WTC11 (cell line): ENCODE measurements at regions not wholly inside any gene's neighbourhood (a gene's known extent, or its start where the extent isn't known, plus 50 kb on each side); places are given as distances from the start of the nearest gene placed in this dataset.
A peak's percentile ranks its signal among the peaks of the same experiment; 100 is the strongest.

ENCODE experiments used
- ATAC-seq: fragments of 200-7000 bp; cut with Tn5 transposase; 2 replicates; pipeline ENCODE4 v1.10.0; 2021; ENCODE audit warnings: mild to moderate bottlenecking, moderate library complexity
- CTCF ChIA-PET: fragments of 300-600 bp; sonication (Branson Sonifier 250); formaldehyde crosslinking; loops from one replicate; lab custom pipeline; 2021; ENCODE audit warnings: antibody characterized with exemption; lab: Charles Lee
- POLR2A ChIA-PET: fragments of 350-600 bp; sonication (Branson Sonifier 250); formaldehyde crosslinking; loops from one replicate; lab custom pipeline; 2021; ENCODE audit warnings: antibody characterized with exemption; lab: Charles Lee
- DNase-seq: peaks from one replicate; pipeline ENCODE4 v3.0.0; 2021; ENCODE audit warnings: low spot score
- H3K27ac Mint-ChIP-seq: 2 replicates; pipeline ENCODE4 v1.8.0; 2021; ENCODE audit warnings: mixed read lengths
- H3K27me3 Mint-ChIP-seq: 2 replicates; pipeline ENCODE4 v1.8.0; 2021; ENCODE audit warnings: low read depth, mild to moderate bottlenecking, moderate library complexity, mixed read lengths
- H3K36me3 Mint-ChIP-seq: 2 replicates; pipeline ENCODE4 v1.8.0; 2021; ENCODE audit warnings: mixed read lengths
- H3K4me1 Mint-ChIP-seq: 2 replicates; pipeline ENCODE4 v1.8.0; 2022; ENCODE audit warnings: mixed read lengths
- H3K4me3 Mint-ChIP-seq: 2 replicates; pipeline ENCODE4 v1.8.0; 2021; ENCODE audit warnings: mild to moderate bottlenecking, moderate library complexity, mixed read lengths
- H3K9me3 Mint-ChIP-seq: 2 replicates; pipeline ENCODE4 v1.8.0; 2021; ENCODE audit warnings: mixed read lengths
- ATF6 ChIP-seq: sonication (generic); formaldehyde crosslinking; IDR thresholded peaks from 2 replicates; pipeline ENCODE4 v1.8.1; 2023; ENCODE audit warnings: mild to moderate bottlenecking, missing genetic modification reagents
- CREM ChIP-seq: sonication (generic); formaldehyde crosslinking; IDR thresholded peaks from 2 replicates; pipeline ENCODE4 v1.8.1; 2022; ENCODE audit warnings: mild to moderate bottlenecking, missing genetic modification reagents, moderate library complexity
- KAT7 ChIP-seq: sonication (generic); formaldehyde crosslinking; IDR thresholded peaks from 2 replicates; pipeline ENCODE4 v1.8.1; 2023; ENCODE audit warnings: missing genetic modification reagents, mild to moderate bottlenecking, borderline replicate concordance
- NR1H2 ChIP-seq: sonication (generic); formaldehyde crosslinking; IDR thresholded peaks from 2 replicates; pipeline ENCODE4 v1.9.0; 2021; ENCODE audit warnings: mild to moderate bottlenecking, moderate library complexity, missing genetic modification reagents
- NR3C1 ChIP-seq: sonication (generic); formaldehyde crosslinking; conservative IDR thresholded peaks from 2 replicates; pipeline ENCODE4 v1.8.1; 2023; ENCODE audit warnings: low read depth, mild to moderate bottlenecking, missing genetic modification reagents
- SOX15 ChIP-seq: fragments of 250-450 bp; sonication (Bioruptor Pico); IDR thresholded peaks from 2 replicates; pipeline ENCODE4 v1.9.0; 2021; ENCODE audit warnings: mild to moderate bottlenecking
- SP1 ChIP-seq: sonication (generic); formaldehyde crosslinking; conservative IDR thresholded peaks from 2 replicates; pipeline ENCODE4 v1.8.1; 2022; ENCODE audit warnings: missing genetic modification reagents
- ZNF423 ChIP-seq: fragments of 250-450 bp; sonication (Bioruptor Pico); IDR thresholded peaks from 2 replicates; pipeline ENCODE4 v2.1.2; 2022; ENCODE audit warnings: mild to moderate bottlenecking, moderate library complexity
- TF ChIP-seq, protein P1 (sequence below): sonication (generic); formaldehyde crosslinking; IDR thresholded peaks from 2 replicates; pipeline ENCODE4 v1.8.1; 2022; ENCODE audit warnings: missing genetic modification reagents, borderline replicate concordance
- TF ChIP-seq, protein P2 (sequence below): fragments of 250-450 bp; sonication (Bioruptor Pico); conservative IDR thresholded peaks from 2 replicates; pipeline ENCODE4 v1.9.0; 2021; ENCODE audit warnings: mild to moderate bottlenecking
- TF ChIP-seq, protein P3 (sequence below): sonication (generic); formaldehyde crosslinking; IDR thresholded peaks from 2 replicates; pipeline ENCODE4 v1.8.1; 2022; ENCODE audit warnings: mild to moderate bottlenecking, moderate library complexity, missing genetic modification reagents
- TF ChIP-seq, protein P4 (sequence below): fragments of 250-450 bp; sonication (Bioruptor Pico); IDR thresholded peaks from 2 replicates; pipeline ENCODE4 v1.9.0; 2021; ENCODE audit warnings: mild to moderate bottlenecking, borderline replicate concordance
- TF ChIP-seq, protein P5 (sequence below): sonication (generic); formaldehyde crosslinking; IDR thresholded peaks from 2 replicates; pipeline ENCODE4 v1.8.0; 2022; ENCODE audit warnings: mild to moderate bottlenecking, missing genetic modification reagents

DNA sequence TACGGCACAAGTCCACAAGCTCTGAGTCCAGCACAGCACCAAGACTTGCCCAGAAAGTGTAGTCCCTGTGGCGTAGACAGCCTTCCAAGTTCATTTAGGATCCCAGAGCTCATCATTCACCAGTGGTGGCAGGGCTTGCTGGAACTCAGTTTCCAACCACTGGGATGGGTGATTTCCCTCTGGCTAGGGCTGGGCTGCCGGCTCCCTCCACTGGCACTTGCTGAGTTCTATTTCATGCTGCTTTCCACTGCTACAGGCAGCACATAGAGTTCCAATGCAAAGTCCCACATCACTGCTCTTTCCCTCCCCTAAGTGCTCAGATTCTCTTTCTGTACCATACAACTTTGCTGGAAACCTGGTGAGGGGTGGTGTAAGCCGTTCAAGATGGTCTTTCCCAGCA, 510.3 kb upstream of the TMPRSS15 start:
- H3K9me3 Mint-ChIP-seq: peaks cover 6% of the 10 kb centered on the region
- H3K4me3 Mint-ChIP-seq: no peak overlapping the region
- peaks cover 4% of the 10 kb centered on the region; the same call in 1 of the 2 replicates for H3K27me3 Mint-ChIP-seq
- H3K4me1 Mint-ChIP-seq: no peaks in the 10 kb centered on the region
- DNase-seq: peak; percentile 16
- TF ChIP-seq, protein P1, sequence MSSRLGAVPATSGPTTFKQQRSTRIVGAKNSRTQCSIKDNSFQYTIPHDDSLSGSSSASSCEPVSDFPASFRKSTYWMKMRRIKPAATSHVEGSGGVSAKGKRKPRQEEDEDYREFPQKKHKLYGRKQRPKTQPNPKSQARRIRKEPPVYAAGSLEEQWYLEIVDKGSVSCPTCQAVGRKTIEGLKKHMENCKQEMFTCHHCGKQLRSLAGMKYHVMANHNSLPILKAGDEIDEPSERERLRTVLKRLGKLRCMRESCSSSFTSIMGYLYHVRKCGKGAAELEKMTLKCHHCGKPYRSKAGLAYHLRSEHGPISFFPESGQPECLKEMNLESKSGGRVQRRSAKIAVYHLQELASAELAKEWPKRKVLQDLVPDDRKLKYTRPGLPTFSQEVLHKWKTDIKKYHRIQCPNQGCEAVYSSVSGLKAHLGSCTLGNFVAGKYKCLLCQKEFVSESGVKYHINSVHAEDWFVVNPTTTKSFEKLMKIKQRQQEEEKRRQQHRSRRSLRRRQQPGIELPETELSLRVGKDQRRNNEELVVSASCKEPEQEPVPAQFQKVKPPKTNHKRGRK (CRISPR knock-in tag): no peak
- TF ChIP-seq NR1H2 (CRISPR knock-in tag): no peak
- TF ChIP-seq KAT7: no peak
- TF ChIP-seq ATF6 (CRISPR knock-in tag): no peak
- no peak for TF ChIP-seq ZNF423 (CRISPR knock-in tag)
- TF ChIP-seq, protein P2, sequence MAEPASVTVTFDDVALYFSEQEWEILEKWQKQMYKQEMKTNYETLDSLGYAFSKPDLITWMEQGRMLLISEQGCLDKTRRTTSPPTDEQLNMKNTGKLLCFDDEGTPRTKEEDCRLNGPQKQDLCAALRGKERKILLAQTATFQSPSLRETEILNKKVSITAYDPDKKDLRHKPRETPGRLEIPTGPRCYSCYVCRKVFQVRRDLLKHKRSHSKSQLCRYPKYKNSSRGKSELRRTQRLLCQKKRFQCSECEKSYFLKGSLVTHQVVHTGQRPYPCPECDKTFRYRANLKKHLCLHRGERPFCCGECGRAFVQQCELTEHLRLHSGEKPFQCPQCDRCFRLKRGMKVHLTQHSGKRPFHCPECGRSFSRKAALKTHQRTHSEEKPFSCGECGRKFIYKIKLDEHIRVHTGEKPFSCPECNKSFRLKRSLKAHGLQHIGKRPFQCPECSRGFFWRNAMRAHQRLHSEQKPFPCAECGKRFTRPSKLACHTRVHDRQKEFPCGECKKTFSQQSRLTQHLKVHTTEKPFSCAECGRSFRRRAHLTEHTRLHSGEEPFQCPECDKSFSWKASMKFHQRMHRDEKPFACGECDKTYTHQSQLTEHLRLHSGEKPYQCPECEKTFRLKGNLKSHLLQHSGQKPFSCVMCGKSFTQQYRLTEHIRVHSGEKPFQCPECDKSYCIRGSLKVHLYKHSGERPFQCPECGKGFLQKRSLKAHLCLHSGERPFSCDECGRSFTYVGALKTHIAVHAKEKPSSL (CRISPR knock-in tag): no peak
- no peak for TF ChIP-seq NR3C1 (CRISPR knock-in tag)
- TF ChIP-seq, protein P3, sequence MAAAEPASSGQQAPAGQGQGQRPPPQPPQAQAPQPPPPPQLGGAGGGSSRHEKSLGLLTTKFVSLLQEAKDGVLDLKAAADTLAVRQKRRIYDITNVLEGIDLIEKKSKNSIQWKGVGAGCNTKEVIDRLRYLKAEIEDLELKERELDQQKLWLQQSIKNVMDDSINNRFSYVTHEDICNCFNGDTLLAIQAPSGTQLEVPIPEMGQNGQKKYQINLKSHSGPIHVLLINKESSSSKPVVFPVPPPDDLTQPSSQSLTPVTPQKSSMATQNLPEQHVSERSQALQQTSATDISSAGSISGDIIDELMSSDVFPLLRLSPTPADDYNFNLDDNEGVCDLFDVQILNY (CRISPR knock-in tag): no peak
- TF ChIP-seq SOX15 (CRISPR knock-in tag): no peak
- no peak for TF ChIP-seq SP1 (CRISPR knock-in tag)
- TF ChIP-seq, protein P4, sequence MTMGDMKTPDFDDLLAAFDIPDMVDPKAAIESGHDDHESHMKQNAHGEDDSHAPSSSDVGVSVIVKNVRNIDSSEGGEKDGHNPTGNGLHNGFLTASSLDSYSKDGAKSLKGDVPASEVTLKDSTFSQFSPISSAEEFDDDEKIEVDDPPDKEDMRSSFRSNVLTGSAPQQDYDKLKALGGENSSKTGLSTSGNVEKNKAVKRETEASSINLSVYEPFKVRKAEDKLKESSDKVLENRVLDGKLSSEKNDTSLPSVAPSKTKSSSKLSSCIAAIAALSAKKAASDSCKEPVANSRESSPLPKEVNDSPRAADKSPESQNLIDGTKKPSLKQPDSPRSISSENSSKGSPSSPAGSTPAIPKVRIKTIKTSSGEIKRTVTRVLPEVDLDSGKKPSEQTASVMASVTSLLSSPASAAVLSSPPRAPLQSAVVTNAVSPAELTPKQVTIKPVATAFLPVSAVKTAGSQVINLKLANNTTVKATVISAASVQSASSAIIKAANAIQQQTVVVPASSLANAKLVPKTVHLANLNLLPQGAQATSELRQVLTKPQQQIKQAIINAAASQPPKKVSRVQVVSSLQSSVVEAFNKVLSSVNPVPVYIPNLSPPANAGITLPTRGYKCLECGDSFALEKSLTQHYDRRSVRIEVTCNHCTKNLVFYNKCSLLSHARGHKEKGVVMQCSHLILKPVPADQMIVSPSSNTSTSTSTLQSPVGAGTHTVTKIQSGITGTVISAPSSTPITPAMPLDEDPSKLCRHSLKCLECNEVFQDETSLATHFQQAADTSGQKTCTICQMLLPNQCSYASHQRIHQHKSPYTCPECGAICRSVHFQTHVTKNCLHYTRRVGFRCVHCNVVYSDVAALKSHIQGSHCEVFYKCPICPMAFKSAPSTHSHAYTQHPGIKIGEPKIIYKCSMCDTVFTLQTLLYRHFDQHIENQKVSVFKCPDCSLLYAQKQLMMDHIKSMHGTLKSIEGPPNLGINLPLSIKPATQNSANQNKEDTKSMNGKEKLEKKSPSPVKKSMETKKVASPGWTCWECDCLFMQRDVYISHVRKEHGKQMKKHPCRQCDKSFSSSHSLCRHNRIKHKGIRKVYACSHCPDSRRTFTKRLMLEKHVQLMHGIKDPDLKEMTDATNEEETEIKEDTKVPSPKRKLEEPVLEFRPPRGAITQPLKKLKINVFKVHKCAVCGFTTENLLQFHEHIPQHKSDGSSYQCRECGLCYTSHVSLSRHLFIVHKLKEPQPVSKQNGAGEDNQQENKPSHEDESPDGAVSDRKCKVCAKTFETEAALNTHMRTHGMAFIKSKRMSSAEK (CRISPR knock-in tag): no peak
- TF ChIP-seq, protein P5, sequence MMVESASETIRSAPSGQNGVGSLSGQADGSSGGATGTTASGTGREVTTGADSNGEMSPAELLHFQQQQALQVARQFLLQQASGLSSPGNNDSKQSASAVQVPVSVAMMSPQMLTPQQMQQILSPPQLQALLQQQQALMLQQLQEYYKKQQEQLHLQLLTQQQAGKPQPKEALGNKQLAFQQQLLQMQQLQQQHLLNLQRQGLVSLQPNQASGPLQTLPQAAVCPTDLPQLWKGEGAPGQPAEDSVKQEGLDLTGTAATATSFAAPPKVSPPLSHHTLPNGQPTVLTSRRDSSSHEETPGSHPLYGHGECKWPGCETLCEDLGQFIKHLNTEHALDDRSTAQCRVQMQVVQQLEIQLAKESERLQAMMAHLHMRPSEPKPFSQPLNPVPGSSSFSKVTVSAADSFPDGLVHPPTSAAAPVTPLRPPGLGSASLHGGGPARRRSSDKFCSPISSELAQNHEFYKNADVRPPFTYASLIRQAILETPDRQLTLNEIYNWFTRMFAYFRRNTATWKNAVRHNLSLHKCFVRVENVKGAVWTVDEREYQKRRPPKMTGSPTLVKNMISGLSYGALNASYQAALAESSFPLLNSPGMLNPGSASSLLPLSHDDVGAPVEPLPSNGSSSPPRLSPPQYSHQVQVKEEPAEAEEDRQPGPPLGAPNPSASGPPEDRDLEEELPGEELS (CRISPR knock-in tag): no peak
- no peak for TF ChIP-seq CREM
- ChIA-PET CTCF (no interaction called here), POLR2A (no interaction called here)
- no peaks in the 10 kb centered on the region for H3K36me3 Mint-ChIP-seq
- ATAC-seq: peak; percentile 77
- H3K27ac Mint-ChIP-seq: no peak overlapping the region
